GM18517 (cell line): ENCODE measurements at regions not wholly inside any gene's neighbourhood (a gene's known extent, or its start where the extent isn't known, plus 50 kb on each side); places are given as distances from the start of the nearest gene placed in this dataset.

ENCODE experiments used
- ATAC-seq: cut with Tn5 transposase; IDR thresholded peaks from one replicate; pipeline ENCODE4 v1.9.1; 2021; ENCODE audit warnings: mild to moderate bottlenecking, moderate library complexity; ENCODE audit not compliant: unreplicated experiment

DNA sequence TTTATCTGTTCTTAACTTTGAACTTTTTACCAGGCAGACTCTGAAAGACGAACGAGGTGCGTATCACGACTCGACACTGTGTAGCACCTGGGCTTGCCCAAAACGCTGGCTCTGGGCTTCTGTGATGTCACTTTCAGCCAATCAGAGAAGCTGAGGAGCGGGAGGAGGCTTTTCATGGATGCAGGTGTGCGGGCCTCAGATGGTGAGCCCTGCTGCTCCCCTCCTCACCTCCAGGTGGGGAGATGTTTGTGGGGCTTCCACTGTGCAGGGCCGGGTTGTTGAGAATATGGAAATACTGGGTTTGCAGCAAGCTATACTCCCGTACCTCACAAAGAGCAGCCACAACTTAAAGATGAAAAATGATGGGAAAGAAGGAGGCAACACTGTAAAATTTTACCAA, 246.3 kb downstream of the IRX2 start:
- ATAC-seq: no peak

DNA sequence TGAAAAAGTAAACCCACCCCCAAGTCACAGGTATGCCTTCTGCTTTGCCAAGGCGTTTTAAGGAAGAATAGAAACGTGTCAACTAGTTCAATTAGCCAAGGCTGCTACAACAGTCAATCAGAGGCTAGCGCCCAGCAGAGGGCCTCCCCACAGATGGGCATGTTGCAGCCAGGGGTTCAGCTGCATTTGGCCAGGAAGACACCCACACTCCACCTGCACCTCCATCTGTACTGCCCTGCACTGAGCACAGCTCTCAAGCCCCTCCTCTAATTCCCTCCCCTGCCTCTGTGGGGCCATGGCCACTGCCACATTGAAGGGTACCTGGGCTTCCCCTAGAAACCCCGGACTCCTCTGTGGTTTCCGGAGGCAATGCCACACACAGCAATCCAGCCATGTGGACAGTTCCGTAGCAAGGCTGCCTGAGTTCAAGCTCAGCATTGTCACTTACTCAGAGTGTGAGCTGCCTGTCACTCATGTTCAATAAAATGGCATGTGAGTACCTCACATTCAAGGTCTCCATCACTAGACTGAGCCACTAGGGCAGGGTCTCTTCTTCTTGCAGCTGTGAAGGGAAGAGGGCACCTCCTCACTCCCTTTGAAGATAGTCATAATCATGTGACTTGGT, 248.4 kb downstream of the IRX2 start:
- ATAC-seq: no peak

DNA sequence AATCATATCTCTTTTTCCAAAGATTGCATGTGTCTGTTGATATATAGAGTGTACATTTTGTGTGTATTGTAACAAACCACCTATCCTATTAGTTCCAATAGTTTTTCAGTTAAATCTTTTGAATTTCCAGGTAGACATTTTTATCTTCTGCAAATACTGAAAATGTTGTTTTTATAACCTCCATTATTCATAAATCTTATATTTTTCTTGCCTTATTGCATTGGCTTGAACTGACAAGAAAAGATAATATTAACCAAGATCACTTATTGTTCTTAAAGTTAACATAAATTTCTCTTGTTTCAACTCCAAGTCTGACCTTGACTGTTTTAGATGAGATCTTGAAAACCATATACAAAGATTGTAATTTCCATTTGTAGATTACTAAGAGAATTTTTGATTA, 251.6 kb downstream of the IRX2 start:
- ATAC-seq: no peak

DNA sequence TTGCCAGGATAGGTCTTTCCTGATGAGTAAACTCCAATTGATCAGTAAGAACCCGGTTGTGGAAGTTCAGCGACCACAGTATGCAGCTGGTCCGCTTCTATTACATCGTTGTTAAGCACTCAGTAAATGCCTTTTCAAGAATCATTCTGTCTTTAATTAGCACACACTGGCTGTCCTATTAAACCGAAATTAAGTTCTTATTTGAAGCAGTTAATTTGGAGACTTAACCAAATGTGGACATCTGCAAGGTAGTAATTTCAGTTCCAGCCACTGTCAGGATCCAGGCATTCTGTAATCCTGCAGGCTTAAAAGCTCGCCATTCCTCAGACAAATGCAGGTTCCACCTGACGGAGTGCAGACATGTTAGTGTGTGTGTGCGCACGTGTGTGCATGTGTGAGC, 254.6 kb downstream of the IRX2 start:
- no peak for ATAC-seq

DNA sequence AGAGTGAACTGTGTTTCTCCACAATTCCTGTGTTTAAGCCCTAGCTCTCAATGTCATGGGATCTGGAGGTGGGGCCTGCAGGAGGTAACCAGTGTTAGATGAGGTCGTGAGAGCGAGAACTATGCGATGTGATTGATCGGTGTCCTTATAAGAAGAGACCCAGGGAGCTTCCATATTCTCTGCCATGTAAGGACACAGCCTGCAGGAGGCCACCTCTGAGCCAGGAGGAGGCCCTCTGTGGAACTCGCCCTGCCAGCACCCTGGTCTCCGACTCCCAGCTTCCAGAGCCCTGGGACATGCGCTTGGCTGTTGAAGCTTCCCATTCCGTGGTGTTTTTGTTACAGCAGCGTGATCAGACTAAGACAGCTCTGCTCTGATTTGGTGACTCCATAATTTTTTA, 255.4 kb downstream of the IRX2 start:
- ATAC-seq: no peak

DNA sequence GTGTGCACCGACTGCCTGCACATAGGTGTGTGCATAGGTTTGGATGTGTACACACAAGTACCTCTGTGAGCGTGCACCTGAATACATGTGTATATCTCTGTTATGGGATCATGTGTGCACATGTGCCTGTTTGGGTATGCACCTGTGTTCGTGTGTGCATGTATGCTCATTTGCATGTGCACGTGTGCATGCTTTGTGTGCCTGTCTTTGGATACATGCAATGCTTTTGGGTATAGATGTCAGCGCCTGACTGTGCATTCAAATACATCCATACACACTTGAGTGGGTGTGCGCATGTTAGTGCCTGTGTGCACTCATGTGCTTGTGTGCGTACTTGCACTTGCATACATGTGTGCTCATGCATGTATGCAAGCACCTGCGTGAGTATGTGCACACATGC, 258.1 kb downstream of the IRX2 start:
- ATAC-seq: no peak

DNA sequence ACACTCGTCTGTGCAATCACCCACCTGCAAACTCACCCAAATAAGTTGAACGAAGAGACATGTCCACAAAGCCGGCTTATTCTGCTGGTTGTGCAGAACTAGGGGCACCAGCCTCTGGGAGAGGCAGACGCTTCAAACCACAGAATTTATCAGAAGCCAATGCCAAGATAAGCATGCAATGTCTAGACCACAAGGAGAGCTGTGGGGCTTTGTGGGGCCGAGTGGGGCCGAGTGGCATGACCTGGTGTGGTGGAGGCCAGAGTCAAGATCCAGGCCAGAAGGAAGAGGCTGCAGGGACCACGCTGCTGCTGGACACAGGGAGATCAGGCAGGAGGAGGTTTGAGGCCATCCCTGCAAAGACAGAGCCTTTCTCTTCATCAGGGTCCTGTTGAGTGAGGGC, 259.0 kb downstream of the IRX2 start:
- ATAC-seq: no peak

DNA sequence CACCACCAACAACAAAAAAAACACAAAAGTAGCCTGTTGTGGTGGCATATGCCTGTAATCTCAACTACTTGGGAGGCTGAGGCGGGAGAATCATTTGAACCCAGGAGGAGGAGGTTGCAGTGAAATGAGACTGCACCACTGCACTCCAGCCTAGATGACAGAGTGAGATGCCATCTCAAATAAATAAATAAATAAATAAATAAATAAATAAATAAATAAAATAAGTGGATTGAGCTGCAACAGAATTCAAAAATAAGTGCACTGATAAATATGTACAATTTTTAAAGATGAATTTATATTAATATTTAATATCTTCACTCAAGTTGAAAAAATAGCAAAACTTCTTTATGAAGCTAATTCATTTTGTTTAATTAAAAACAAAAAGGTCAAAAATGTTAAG, 259.6 kb downstream of the IRX2 start:
- ATAC-seq: no peak

DNA sequence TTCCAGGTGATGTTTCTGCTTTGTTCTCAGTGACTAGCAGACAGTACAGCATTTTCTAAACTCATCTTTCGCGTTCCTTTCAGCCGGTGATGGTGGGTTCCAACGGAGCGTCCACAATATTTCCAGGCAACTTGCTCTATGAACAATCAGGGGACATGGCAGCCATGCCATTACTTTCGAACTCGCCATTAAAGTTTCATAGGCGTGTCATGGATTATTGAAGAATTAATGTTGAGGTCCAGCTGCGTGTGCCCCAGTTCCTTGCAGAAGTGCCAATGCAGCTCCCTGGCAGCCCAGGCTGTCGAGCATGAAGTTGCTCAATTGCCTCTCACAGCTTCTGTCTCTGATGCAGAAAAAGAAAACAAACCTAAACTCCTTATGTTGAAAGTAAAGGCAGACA, 262.2 kb downstream of the IRX2 start:
- ATAC-seq: no peak

DNA sequence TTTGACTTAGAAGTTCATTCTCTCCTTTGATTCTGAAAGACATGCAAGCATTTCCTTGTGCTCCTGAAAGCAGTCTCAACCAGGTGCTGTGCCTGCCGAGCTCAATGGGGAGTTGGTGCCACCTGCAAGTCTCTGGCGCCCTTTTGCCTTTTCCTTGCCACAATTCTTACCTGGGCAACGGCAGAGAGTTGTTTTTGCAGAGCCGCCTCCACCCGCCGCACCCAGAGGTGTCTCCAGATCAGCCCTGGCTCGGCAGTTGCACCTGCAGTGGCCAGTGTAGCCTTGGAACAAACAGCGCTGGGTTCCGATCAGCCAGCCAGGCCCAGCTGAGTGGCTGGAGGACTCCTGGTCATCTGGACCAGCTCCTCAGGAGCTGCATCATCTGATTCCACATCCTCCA, 262.9 kb downstream of the IRX2 start:
- ATAC-seq: no peak

DNA sequence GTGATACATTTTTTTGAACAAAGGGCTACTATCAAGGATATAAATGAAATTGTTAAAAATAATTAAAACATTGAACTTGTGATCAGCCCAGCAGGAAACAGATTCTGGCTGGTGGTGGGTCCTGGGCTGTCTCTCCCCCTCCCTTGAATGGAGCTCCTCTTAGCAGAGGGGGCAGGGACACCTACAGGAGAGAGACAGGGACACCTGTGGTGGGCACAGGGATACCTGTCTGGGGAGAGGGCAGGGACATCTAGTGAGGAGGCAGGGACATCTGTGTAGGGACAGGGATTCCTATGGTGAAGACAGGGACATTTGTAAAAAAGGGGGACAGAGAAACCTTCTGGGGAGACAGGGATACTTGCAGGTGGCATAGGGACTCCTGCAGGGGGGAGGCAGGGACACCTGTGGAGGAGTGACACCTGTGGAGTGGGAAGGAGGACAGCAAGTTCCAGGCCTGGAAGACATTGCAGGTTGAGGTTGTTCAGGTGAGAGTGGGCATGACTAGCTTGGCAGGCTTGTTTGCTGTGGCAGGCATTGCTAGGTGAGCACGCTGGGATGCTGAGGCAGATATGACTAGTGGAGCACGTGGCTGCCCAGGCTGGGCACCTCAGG, 264.2 kb downstream of the IRX2 start:
- ATAC-seq: no peak

DNA sequence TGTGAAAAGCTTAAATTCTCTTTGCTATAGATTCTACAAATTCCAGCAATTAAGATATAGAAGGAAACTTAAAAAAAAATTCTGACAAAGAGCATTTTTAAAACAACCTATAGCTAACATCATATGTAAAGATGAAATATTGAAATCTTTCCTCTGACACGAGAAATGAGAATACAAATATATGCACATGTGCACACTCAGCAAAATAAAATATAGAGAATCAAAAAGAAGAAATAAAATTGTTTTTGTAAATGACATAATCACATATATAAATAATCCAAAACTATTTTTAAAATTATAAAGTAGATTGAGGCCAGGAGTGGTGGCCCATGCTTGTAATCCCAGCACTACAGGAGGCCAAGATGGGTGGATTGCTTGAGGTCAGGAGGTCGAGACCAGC, 265.1 kb downstream of the IRX2 start:
- ATAC-seq: no peak

DNA sequence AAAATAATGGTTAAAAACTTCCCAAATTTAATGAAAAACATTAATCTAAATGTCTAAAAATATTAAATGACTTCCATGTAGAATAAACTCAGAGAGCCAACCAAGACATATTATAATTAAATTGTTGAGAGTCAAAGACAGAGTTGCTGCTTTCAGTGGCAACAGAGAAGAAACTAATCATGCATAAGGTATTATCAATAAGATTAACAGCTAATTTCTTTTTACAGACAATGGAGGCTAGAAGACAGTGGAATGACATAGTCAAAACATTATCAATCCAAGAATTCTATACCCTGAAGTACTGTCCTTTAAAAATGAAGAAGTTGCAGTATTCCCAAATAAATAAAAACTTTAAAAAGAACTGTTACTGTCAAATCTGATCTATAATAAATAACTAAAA, 268.7 kb downstream of the IRX2 start:
- no peak for ATAC-seq

DNA sequence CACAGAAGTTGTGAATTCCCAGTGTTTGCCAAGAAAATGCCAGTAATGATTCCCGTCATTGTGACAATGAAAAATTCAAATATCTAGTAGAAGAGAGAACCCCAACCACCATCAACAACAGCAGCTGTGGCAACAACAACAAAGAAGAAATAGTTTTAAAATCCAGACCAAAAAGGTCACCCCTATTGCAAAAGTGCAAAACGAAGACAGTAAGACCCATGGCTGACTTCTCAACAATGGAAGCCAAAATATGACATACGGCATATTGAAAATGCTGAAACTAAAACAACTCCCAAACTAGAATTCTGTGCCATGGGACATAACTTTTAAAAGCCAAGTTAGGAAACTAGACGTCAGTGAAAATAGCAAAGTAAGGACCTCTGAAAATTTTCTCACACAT, 270.6 kb downstream of the IRX2 start:
- ATAC-seq: no peak

DNA sequence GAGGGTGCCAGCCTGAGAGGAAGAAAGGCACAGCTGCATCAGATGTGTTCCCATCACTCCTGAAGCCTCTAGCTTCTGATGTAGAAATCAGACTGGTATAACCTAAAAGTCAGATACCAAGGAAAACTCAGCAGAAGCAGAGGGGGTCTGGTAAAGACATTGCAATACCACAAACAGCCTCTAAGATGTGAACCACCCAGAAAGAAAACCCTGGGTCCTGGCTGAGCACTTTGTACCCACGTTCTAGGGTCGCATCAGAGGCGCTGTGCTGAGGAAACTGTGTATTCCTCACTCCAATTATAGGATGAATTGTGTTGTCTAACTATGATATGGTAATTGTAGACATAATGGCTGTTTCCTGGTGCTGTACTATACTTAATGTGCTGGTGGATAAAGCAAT, 275.6 kb downstream of the IRX2 start:
- no peak for ATAC-seq

DNA sequence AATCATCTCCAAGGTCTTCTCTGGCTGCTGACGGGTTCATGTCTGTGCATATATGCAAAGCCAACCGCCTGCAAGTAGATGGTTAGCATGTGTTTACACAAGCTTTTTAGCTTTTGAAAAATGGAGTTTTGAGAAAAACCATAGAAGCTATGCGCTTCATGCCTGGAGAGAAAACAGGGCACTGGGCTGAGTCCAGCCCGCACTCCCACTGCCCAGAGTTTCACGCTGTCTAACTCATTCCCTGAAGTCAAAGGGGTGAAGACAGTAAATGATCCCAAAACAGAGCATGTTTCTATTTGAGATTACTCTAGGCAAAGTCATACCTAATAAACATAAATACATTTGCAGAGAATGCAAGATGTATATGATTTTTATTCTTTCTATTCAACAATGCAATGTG, 278.8 kb downstream of the IRX2 start:
- ATAC-seq: no peak

DNA sequence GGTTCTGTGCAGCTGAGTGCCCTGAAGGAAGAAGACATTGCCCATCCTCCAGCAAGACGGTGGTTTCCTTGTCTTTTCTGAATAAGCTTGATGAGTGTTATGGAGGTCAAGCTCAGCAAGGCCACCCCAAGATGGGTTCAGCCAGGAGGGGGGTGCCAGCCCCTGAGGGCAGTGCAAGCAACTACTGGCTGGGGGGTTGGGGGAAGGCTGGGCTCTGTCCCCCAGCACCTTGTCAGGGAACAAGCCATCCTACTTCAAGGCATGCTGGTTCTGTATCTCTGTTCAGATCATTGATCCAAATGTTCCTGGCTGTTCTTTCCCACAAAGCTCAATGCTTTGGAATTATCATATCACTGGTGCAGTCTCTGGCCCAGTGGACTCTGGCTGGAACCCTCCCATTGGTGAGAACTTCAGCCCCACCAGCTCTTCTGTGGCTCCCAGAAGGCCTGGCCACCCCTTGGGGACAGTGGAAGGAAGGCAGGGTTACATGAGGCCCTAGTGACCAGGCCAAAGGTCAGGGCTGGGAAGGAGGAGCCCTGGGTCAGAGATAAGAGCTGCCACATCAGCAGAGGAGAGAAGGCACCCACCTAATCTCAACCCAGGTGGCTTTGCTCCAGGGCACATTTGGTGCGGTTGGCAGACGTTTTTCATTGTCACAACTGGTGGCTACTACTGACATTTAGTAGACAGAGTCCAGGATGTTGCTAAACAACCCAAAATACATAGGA, 280.2 kb downstream of the IRX2 start:
- ATAC-seq: no peak

DNA sequence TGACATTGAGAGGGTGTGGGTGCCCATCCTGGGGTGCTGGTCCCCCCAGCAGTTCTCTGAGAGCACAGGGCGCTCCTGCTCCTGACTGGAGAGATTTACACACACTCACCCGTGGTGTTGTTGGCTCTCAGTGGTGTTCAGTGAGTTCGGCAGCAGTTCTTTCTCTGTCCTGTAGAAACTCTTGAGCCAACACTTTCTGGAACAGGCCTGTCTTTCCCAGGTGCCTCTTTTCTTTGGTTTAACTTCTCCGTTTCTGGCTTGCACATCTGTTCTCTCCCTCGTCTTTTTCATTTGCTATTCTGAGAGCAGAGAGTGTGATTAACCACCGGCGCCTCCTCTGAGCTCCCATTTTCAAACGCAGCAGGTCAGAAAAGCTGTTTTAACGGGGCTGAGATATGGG, 284.5 kb downstream of the IRX2 start:
- ATAC-seq: no peak

DNA sequence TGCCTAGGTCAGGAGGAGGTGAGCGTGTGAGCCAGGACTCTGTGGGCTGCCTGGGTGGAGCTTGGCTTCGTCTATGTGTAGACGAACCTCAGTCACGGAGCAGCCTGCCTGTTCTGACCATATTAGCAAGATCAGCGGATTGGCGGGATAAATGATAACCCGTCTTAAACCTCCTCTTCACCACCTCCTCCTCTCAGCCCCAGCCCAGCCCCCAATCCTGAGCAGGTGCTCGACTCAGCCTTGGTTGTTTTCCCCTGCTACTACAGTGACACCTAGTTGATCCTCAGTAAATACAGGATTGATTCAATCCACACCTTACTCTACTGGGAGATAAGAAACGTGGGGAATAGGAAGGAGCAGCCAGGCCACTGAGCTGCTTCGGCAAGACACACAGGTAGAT, 286.1 kb downstream of the IRX2 start:
- ATAC-seq: no peak

DNA sequence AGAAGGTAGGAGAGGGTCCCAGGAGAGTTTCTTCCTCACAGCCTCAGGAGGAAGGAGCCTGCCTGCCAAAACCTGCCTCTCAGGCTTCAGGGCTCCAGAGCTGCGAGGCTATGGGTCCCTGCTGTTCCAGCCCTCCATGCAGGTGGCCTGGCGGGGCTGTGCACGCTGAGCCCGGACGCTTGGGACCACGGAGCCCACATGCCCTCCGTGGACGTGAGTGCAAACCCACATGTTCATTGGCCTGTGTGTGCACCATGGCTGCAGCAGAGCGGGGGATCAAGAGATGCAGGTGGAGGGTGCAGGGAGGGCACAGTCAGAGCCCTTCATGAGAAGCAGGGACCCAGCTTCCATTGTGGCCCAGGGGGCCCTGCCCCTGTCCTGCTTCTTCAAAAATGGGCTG, 287.3 kb downstream of the IRX2 start:
- ATAC-seq: no peak

DNA sequence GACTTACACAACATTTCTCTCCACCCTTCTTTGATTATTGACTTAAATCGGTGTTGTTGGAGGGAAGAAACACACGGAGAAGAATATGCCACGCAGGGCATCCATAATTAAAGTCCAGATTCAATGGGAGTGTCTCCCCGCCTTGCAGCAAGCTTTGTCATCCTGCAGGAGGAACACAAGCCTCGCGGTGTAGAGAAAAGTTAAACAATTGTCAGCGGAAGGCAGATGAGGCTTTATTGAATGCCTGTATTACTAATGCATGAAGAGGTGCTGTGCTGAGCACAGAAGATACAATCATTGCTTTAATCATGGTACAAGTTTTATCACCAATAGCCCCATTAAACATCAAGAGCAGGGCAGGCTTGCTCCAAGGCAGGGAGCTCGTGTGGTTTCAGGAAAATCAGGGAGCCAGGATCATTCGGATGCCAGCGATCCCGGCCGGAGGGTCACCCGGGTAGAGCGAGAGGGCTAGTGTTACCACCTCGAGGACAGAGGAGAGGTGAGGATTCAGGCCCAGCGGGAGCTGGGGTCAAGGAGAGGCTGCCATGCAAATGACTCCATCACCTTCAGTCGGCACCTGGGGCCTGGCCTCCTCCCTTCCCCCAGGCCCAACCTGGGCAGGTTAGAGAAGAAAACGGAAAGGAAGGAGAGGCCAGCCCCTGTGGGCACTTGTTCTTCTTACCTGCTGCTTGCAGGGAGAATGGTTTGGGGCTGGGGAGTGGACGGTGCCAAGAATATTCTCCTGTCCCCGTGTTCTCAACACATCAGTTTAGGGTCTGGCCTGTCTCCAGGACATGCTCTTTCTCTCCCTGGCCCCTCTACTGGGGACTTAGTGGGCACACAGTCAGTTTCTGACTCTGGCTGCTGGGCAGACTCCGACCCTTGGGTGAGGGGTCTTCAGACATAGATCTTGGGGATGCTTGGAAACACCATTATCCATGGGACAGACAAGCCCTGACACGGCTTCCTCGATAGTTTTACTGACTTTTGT, 289.5 kb downstream of the IRX2 start:
- ATAC-seq: no peak
